ENCODE measurements at regions not wholly inside any gene's neighbourhood (a gene's known extent, or its start where the extent isn't known, plus 50 kb on each side); places are given as distances from the start of the nearest gene placed in this dataset.

DNA sequence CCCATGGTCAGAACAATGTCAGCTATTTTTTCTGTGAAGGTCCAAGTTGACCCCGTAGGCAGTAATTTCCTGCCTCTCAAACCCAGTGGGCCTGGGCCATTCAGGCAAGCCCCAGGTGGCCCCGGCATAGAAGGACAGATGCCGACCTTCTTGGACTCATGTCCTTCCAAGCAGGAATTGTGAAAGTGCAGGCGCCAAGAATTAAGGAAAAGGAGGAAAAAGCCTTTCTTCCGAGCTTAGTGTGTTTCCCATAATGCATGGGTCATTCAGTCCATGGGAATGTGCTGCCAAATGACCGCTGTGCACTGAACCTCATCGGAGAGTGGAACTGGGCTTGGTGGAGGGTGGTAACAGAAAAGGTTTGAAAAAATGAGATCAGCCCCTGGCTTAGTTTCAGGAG is 196.5 kb upstream of the HS3ST1 start:
- no peak for TF ChIP-seq EZH2 (IDR thresholded peaks at IDR 0.05; ENCODE audit: low read depth)
- TF ChIP-seq, protein P1, sequence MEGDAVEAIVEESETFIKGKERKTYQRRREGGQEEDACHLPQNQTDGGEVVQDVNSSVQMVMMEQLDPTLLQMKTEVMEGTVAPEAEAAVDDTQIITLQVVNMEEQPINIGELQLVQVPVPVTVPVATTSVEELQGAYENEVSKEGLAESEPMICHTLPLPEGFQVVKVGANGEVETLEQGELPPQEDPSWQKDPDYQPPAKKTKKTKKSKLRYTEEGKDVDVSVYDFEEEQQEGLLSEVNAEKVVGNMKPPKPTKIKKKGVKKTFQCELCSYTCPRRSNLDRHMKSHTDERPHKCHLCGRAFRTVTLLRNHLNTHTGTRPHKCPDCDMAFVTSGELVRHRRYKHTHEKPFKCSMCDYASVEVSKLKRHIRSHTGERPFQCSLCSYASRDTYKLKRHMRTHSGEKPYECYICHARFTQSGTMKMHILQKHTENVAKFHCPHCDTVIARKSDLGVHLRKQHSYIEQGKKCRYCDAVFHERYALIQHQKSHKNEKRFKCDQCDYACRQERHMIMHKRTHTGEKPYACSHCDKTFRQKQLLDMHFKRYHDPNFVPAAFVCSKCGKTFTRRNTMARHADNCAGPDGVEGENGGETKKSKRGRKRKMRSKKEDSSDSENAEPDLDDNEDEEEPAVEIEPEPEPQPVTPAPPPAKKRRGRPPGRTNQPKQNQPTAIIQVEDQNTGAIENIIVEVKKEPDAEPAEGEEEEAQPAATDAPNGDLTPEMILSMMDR (conservative IDR thresholded peaks at IDR 0.05): no peak

Measured in PC-9 (cell line).